Nephron (organoid): ENCODE measurements at regions not wholly inside any gene's neighbourhood (a gene's known extent, or its start where the extent isn't known, plus 50 kb on each side); places are given as distances from the start of the nearest gene placed in this dataset.

Experiments used
- H3K27ac Mint-ChIP-seq, 3 experiments: 2 replicates each; pipeline ENCODE4 v1.8.0; 2020; ENCODE audit warnings: mixed read lengths in 3 of 3, mild to moderate bottlenecking in 2 of 3, moderate library complexity in 1 of 3
- H3K27me3 Mint-ChIP-seq: 2 replicates; pipeline ENCODE4 v1.8.0; 2021; ENCODE audit warnings: low read depth, mild to moderate bottlenecking, moderate library complexity, mixed read lengths
- H3K36me3 Mint-ChIP-seq: 2 replicates; pipeline ENCODE4 v1.8.0; 2020; ENCODE audit warnings: low read depth, mixed read lengths
- H3K4me1 Mint-ChIP-seq: 2 replicates; pipeline ENCODE4 v1.8.0; 2020; ENCODE audit warnings: mixed read lengths
- H3K4me3 Mint-ChIP-seq, 3 experiments: 2 replicates each; pipeline ENCODE4 v1.8.0; 2020; ENCODE audit warnings: mild to moderate bottlenecking in 3 of 3, mixed read lengths in 3 of 3, moderate library complexity in 2 of 3
- H3K9me3 Mint-ChIP-seq: 2 replicates; pipeline ENCODE4 v1.8.0; 2020; ENCODE audit warnings: mixed read lengths
- CTCF ChIP-seq, 3 experiments: fragments of 200-600 bp; sonication (generic); IDR thresholded peaks; one replicate each; pipeline ENCODE4 v1.5.0; 2021; ENCODE audit warnings: antibody characterized with exemption in 3 of 3; ENCODE audit not compliant: unreplicated experiment in 3 of 3

- no peak overlapping the region for H3K27ac Mint-ChIP-seq
These were observed 82.2 kb upstream of the SCOC start for GRCh38 chr4:140291259-140291658.

GRCh38 chr4:140289486-140289885 lies 84.0 kb upstream of the SCOC start:
- peaks cover 13% of the 10 kb centered on the region for H3K27me3 Mint-ChIP-seq

More at GRCh38 chr4:140291259-140291658, 82.2 kb upstream of the SCOC start:
- Mint-ChIP-seq H3K36me3 (no peaks in the 10 kb centered on the region), H3K4me3 (no peak overlapping the region), H3K27me3 (peaks cover 20% of the 10 kb centered on the region), H3K9me3 (no peaks in the 10 kb centered on the region), H3K4me1 (peaks cover 8% of the 10 kb centered on the region)
- TF ChIP-seq CTCF (IDR thresholded peaks at IDR 0.05; ENCODE audit: unreplicated experiment in 3 of 3), result no peak

GRCh38 chr4:140286456-140286855 lies 87.0 kb upstream of the SCOC start:
- Mint-ChIP-seq H3K36me3 (no peaks in the 10 kb centered on the region), H3K4me3 (no peak overlapping the region), H3K27ac (no peak overlapping the region), H3K4me1 (no peaks in the 10 kb centered on the region), H3K9me3 (no peaks in the 10 kb centered on the region), H3K27me3 (peaks cover 3% of the 10 kb centered on the region)
- TF ChIP-seq CTCF (IDR thresholded peaks at IDR 0.05; ENCODE audit: unreplicated experiment in 3 of 3), result no peak

More at GRCh38 chr4:140289486-140289885, 84.0 kb upstream of the SCOC start:
- Mint-ChIP-seq H3K4me3 (no peak overlapping the region), H3K4me1 (no peaks in the 10 kb centered on the region), H3K27ac (no peak overlapping the region), H3K9me3 (no peaks in the 10 kb centered on the region), H3K36me3 (no peaks in the 10 kb centered on the region)
- TF ChIP-seq CTCF (IDR thresholded peaks at IDR 0.05; ENCODE audit: unreplicated experiment in 3 of 3), result no peak

- no peak for TF ChIP-seq CTCF (IDR thresholded peaks at IDR 0.05; ENCODE audit: unreplicated experiment in 3 of 3)
- Mint-ChIP-seq H3K4me1 (no peaks in the 10 kb centered on the region), H3K36me3 (no peaks in the 10 kb centered on the region), H3K4me3 (no peak overlapping the region), H3K9me3 (no peaks in the 10 kb centered on the region), H3K27me3 (peaks cover 7% of the 10 kb centered on the region), H3K27ac (no peak overlapping the region)
These were observed 89.0 kb upstream of the SCOC start for GRCh38 chr4:140284456-140284855.

DNA sequence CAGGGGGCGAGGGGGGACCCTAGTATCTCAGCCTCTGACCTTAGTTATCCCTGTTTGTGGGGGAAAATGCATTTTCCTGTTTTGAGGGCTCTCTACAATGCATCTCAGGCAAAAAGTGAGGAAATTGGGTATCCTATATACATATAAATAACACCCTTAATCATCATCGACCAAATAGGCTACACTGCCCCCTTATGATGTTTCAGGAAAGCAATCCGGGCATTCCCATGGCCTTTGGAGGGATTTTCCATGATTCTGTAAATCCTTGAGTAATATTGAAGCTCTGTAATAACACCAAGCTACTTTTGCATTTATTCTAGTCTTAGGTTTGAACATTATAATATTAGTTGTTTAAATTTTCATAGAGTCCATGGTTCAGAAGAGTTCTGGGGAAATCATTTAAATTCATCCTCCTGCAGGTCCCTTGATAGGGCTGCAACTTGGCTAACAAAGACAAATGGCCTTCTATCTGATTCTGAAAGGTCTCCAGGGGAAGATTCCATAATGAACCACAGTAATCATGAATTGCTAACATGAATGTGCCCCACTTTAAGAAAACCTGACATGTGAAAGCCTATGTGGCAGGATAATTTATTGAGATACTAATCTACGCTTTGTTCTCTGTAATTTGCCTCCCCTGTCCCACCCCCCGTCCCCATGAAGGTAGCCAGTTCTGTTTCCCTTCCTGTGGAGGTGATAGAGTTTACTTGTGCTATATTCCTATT lies 91.5 kb upstream of the SCOC start:
- Mint-ChIP-seq H3K27ac (no peak overlapping the region), H3K4me1 (no peaks in the 10 kb centered on the region)
- no peak for TF ChIP-seq CTCF (IDR thresholded peaks at IDR 0.05; ENCODE audit: unreplicated experiment in 3 of 3)

DNA sequence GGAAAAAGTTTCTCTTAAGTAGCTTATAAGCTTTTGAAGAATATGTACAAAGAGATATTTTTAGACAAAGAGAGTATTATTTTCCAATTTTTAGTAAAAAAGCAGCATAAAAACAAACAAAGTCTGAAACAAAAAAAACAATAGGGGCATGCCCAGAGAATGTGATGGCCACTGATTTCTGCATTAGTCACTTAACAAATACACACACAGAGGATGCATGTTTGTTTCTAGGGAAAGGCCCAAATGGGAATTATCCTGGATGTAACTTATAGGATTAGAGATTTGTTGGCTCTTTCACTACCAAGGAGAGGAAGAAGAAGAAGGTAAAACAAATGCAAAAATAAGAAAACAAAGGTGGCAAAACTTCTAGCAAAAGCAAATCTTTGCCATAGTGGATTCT lies 95.9 kb upstream of the SCOC start:
- Mint-ChIP-seq H3K4me1 (no peaks in the 10 kb centered on the region), H3K9me3 (no peaks in the 10 kb centered on the region), H3K4me3 (no peak overlapping the region), H3K27ac (no peak overlapping the region), H3K27me3 (peaks cover 4% of the 10 kb centered on the region), H3K36me3 (no peaks in the 10 kb centered on the region)
- no peak for TF ChIP-seq CTCF (IDR thresholded peaks at IDR 0.05; ENCODE audit: unreplicated experiment in 3 of 3)

More for the DNA sequence above, 91.5 kb upstream of the SCOC start:
- Mint-ChIP-seq H3K36me3 (no peaks in the 10 kb centered on the region), H3K9me3 (no peaks in the 10 kb centered on the region), H3K27me3 (peaks cover 7% of the 10 kb centered on the region), H3K4me3 (no peak overlapping the region)
